ENCODE measurements at regions not wholly inside any gene's neighbourhood (a gene's known extent, or its start where the extent isn't known, plus 50 kb on each side); places are given as distances from the start of the nearest gene placed in this dataset.

GRCh38 chr5:145225529-145225928 is 609.6 kb downstream of the PRELID2 start:
- TF ChIP-seq CTCF (IDR thresholded peaks at IDR 0.05) = no peak
- TF ChIP-seq POLR2A (IDR thresholded peaks at IDR 0.05) = no peak

Measured in vagina (tissue), 2 donors.